ENCODE measurements at regions not wholly inside any gene's neighbourhood (a gene's known extent, or its start where the extent isn't known, plus 50 kb on each side); places are given as distances from the start of the nearest gene placed in this dataset.

GRCh38 chr19:5237190-5237780, 103.3 kb downstream of the PTPRS start:
- no peaks in the 10 kb centered on the region for H3K4me1 ChIP-seq (replicated peaks)
- TF ChIP-seq POLR2A (IDR thresholded peaks at IDR 0.05) = no peak
- TF ChIP-seq POLR2AphosphoS5 (IDR thresholded peaks at IDR 0.05) = no peak
- no peak for TF ChIP-seq CTCF (IDR thresholded peaks at IDR 0.05)
- no peaks in the 10 kb centered on the region for H3K27me3 ChIP-seq (replicated peaks; ENCODE audit: insufficient read depth)
- DNase-seq (ENCODE audit: low spot score) = no peak
- H3K9me3 ChIP-seq = no peaks in the 10 kb centered on the region
- intact Hi-C loops (cut with DNase I) = no loop called here
- H3K27ac ChIP-seq = no peak overlapping the region
- H3K36me3 ChIP-seq = no peaks in the 10 kb centered on the region
- no peak overlapping the region for H3K4me3 ChIP-seq
- WGBS = 95% methylated on average over 35 of the region's 35 CpGs

DNA sequence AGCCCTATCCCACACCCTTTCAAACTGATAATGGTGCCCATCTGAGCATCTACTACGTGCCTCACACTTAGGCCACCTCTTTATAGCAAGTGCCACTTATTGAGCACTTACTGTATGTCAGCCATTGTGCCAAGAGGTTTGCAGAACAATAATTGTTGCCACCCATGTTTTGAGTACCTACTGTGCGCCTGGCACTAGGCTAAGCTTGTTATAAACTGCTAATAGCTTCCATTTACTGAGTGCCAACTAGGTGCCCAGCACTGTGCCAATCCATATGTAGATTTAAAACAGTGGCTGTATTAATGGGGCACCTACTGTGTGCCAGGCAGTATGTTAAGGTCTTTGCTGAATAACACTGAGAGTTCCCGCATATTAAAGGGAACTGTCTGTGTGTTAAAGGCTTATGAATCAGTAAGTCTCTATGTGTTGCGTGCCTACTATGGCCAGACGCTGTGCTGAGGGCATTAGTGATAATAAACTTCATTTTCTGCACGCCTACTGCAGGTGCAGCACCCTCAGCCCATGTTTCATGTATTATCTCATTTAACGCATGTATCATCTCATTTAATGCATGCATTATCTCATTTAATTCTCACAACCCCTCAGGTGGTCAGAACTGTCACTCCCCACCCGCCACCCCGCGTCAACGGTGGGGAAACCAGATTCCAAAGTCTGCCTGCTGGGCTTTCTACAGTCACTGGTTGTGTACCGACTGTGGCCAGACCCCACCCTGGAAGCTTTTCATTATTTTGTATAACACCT, 105.0 kb downstream of the PTPRS start:
- intact Hi-C loops (cut with DNase I) = no loop called here
- H3K9me3 ChIP-seq = no peaks in the 10 kb centered on the region
- no peak for DNase-seq (ENCODE audit: low spot score)
- no peak overlapping the region for H3K4me3 ChIP-seq
- no peaks in the 10 kb centered on the region for H3K36me3 ChIP-seq
- no peaks in the 10 kb centered on the region for H3K27me3 ChIP-seq (replicated peaks; ENCODE audit: insufficient read depth)
- H3K4me1 ChIP-seq (replicated peaks) = no peaks in the 10 kb centered on the region
- no peak for TF ChIP-seq POLR2A (IDR thresholded peaks at IDR 0.05)
- no peak for TF ChIP-seq CTCF (IDR thresholded peaks at IDR 0.05)
- no peak for TF ChIP-seq POLR2AphosphoS5 (IDR thresholded peaks at IDR 0.05)
- 99% methylated on average over 12 of the region's 12 CpGs for WGBS
- H3K27ac ChIP-seq = no peak overlapping the region

- Histone ChIP-seq H3K27ac (no peak overlapping the region), H3K36me3 (no peaks in the 10 kb centered on the region), H3K4me1 (replicated peaks) (no peaks in the 10 kb centered on the region), H3K27me3 (replicated peaks; ENCODE audit: insufficient read depth) (no peaks in the 10 kb centered on the region), H3K4me3 (no peak overlapping the region), H3K9me3 (no peaks in the 10 kb centered on the region)
- 95% methylated on average over 3 of the region's 3 CpGs for WGBS
- DNase-seq (ENCODE audit: low spot score) = no peak
- intact Hi-C loops (cut with DNase I) = no loop called here
- TF ChIP-seq CTCF (IDR thresholded peaks at IDR 0.05) = no peak
- no peak for TF ChIP-seq POLR2A (IDR thresholded peaks at IDR 0.05)
- TF ChIP-seq POLR2AphosphoS5 (IDR thresholded peaks at IDR 0.05) = no peak
Measured at GRCh38 chr19:5234412-5234811, 106.2 kb downstream of the PTPRS start.

DNA sequence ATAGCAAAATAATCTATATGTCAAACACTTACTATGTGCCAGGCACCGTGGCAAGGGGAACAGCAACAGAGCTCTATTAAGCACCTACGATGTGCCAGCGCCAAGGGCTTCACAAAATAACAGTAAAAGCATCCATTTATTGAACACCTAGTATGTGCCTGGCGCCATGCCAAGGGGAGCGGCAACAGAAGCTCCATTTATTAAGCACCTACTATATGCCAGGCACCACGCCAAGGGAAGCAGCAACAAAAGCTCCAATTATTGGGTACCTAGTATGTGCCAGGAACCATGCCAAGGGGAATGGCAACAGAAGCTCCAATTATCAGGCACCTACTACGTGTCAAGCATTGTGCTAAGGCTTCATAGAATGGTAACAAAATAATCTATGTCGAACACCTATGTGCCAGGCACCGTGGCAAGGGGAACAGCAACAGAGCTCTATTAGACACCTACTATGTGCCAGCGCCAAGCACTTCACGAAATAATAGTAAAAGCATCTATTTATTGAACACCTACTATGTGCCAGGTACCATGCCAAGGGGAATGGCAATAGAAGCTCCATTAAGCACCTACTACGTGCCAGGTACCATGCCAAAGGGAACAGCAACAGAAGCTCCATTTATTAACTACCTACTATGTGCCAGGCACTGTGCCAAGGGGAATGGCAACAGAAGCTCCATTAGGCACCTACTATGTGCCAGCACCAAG, 107.7 kb downstream of the PTPRS start:
- 91% methylated on average over 12 of the region's 12 CpGs for WGBS
- Histone ChIP-seq H3K4me3 (no peak overlapping the region), H3K36me3 (no peaks in the 10 kb centered on the region), H3K27me3 (replicated peaks; ENCODE audit: insufficient read depth) (no peaks in the 10 kb centered on the region), H3K4me1 (replicated peaks) (no peaks in the 10 kb centered on the region), H3K27ac (no peak overlapping the region), H3K9me3 (no peaks in the 10 kb centered on the region)
- intact Hi-C loops (cut with DNase I) = no loop called here
- TF ChIP-seq POLR2AphosphoS5 (IDR thresholded peaks at IDR 0.05) = no peak
- TF ChIP-seq CTCF (IDR thresholded peaks at IDR 0.05) = no peak
- TF ChIP-seq POLR2A (IDR thresholded peaks at IDR 0.05) = no peak
- DNase-seq (ENCODE audit: low spot score) = no peak
